ENCODE measurements at regions not wholly inside any gene's neighbourhood (a gene's known extent, or its start where the extent isn't known, plus 50 kb on each side); places are given as distances from the start of the nearest gene placed in this dataset.
"Not testable (repeated sequence)": the region's sequence is repeated elsewhere in the genome, so short reads cannot be mapped to it uniquely, and the experiment has no call there.

- not testable (repeated sequence) for DNase-seq
These were observed 51.7 kb downstream of the PPIAL4C start for GRCh38 chr1:149635290-149635899.

- DNase-seq, result peak; percentile 85
These were observed 52.9 kb downstream of the PPIAL4C start for GRCh38 chr1:149636286-149637122.

GRCh38 chr1:149638481-149638880, 54.8 kb downstream of the PPIAL4C start:
- not testable (repeated sequence) for DNase-seq

GRCh38 chr1:149638901-149639658, 55.4 kb downstream of the PPIAL4C start:
- DNase-seq, result not testable (repeated sequence)

- not testable (repeated sequence) for DNase-seq
These were observed 57.5 kb downstream of the PPIAL4C start for GRCh38 chr1:149641179-149641578.

- DNase-seq, result not testable (repeated sequence)
These were observed 61.2 kb downstream of the PPIAL4C start for GRCh38 chr1:149644818-149645217.

GRCh38 chr1:149646360-149647017, 62.8 kb downstream of the PPIAL4C start:
- DNase-seq, result not testable (repeated sequence)

- not testable (repeated sequence) for DNase-seq
These were observed 63.3 kb downstream of the PPIAL4C start for GRCh38 chr1:149647018-149647373.

- DNase-seq, result not testable (repeated sequence)
These were observed 74.1 kb downstream of the PPIAL4C start for GRCh38 chr1:149657750-149658149.

- DNase-seq, result not testable (repeated sequence)
These were observed 74.5 kb downstream of the PPIAL4C start for GRCh38 chr1:149658175-149658574.

- not testable (repeated sequence) for DNase-seq
These were observed 81.0 kb downstream of the PPIAL4C start for GRCh38 chr1:149664624-149665023.

GRCh38 chr1:149665033-149665432, 81.4 kb downstream of the PPIAL4C start:
- DNase-seq, result not testable (repeated sequence)

- DNase-seq, result not testable (repeated sequence)
These were observed 81.9 kb downstream of the PPIAL4C start for GRCh38 chr1:149665528-149665927.

- DNase-seq, result not testable (repeated sequence)
These were observed 89.7 kb downstream of the PPIAL4C start for GRCh38 chr1:149673231-149673909.

- not testable (repeated sequence) for DNase-seq
These were observed 91.3 kb downstream of the PPIAL4C start for GRCh38 chr1:149674921-149675320.

- DNase-seq, result not testable (repeated sequence)
These were observed 93.7 kb downstream of the PPIAL4C start for GRCh38 chr1:149677359-149677758.

GRCh38 chr1:149686593-149687238, 95.8 kb upstream of the FCGR1A start:
- DNase-seq, result not testable (repeated sequence)

- DNase-seq, result not testable (repeated sequence)
These were observed 91.1 kb upstream of the FCGR1A start for GRCh38 chr1:149691399-149691798.

GRCh38 chr1:149692804-149693539, 89.5 kb upstream of the FCGR1A start:
- DNase-seq, result not testable (repeated sequence)

- DNase-seq, result not testable (repeated sequence)
These were observed 87.4 kb upstream of the FCGR1A start for GRCh38 chr1:149695066-149695465.

- not testable (repeated sequence) for DNase-seq
These were observed 82.3 kb upstream of the FCGR1A start for GRCh38 chr1:149700220-149700619.

Data from activated T-cell treated with anti-CD3 and anti-CD28 coated beads for 4 hours (primary cell).